Lung (tissue), 11 donors: ENCODE measurements at regions not wholly inside any gene's neighbourhood (a gene's known extent, or its start where the extent isn't known, plus 50 kb on each side); places are given as distances from the start of the nearest gene placed in this dataset.
A peak's percentile ranks its signal among the peaks of the same experiment; 100 is the strongest.
"Not testable (repeated sequence)": the region's sequence is repeated elsewhere in the genome, so short reads cannot be mapped to it uniquely, and the experiment has no call there.

Experiments used
- ATAC-seq: fragments of 200-7000 bp; cut with Tn5 transposase; one replicate; pipeline ENCODE4 v1.9.1; 2020; ENCODE audit warnings: moderate number of reproducible peaks; ENCODE audit not compliant: insufficient read depth, low FRiP score
- DNase-seq, 3 donors: peaks; one replicate each; pipeline ENCODE4 v3.0.0-alpha.2; 2013 to 2017
- H3K27ac ChIP-seq, 2 donors: one replicate each; pipeline ENCODE4 v1.5.1; 2013; ENCODE audit warnings: mild to moderate bottlenecking in 2 of 2, moderate library complexity in 2 of 2, control low read depth in 1 of 2, inconsistent platforms in 1 of 2, low read depth in 1 of 2, low read length in 1 of 2
- H3K27me3 ChIP-seq, 3 donors: one replicate each; pipeline ENCODE4 v1.5.1; 2013; ENCODE audit warnings: low read length in 2 of 3; ENCODE audit not compliant: control insufficient read depth in 3 of 3, insufficient read depth in 3 of 3
- H3K36me3 ChIP-seq, 4 donors: one replicate each; pipeline ENCODE4 v1.5.1; 2013; ENCODE audit warnings: low read length in 4 of 4, mild to moderate bottlenecking in 1 of 4, moderate library complexity in 1 of 4; ENCODE audit not compliant: control insufficient read depth in 4 of 4, insufficient read depth in 4 of 4
- H3K4me1 ChIP-seq, 5 donors: one replicate each; pipeline ENCODE4 v1.5.1; 2013; ENCODE audit warnings: low read length in 5 of 5, mild to moderate bottlenecking in 2 of 5, moderate library complexity in 1 of 5; ENCODE audit not compliant: control insufficient read depth in 5 of 5, insufficient read depth in 5 of 5
- H3K4me3 ChIP-seq: one replicate; pipeline ENCODE4 v1.5.1; 2013; ENCODE audit warnings: mild to moderate bottlenecking, control low read depth, moderate library complexity
- H3K9ac ChIP-seq, 2 donors: one replicate each; pipeline ENCODE4 v1.5.1; 2013; ENCODE audit warnings: low read length in 2 of 2, control low read depth in 1 of 2; ENCODE audit not compliant: insufficient read depth in 1 of 2
- H3K9me3 ChIP-seq, 4 donors: one replicate each; pipeline ENCODE4 v1.5.1; 2013; ENCODE audit warnings: low read length in 3 of 4, mild to moderate bottlenecking in 1 of 4, moderate library complexity in 1 of 4; ENCODE audit not compliant: control insufficient read depth in 4 of 4, insufficient read depth in 3 of 4
- WGBS, 2 donors: extraction: QIAGEN DNeasy Blood & Tissue Kit; methylation state at CpG; one replicate each; pipeline ENCODE4 v1.1.7; 2013; 5-methylcytosine and 5-hydroxymethylcytosine counted together
- TF ChIP-seq, protein P1 (sequence below): IDR thresholded peaks from 2 replicates; pipeline ENCODE4 v1.5.1; 2012; ENCODE audit warnings: mild to moderate bottlenecking; ENCODE audit errors: control extremely low read depth, extremely low read depth
- donor health status: control.
- donor health status: control.
- donor health status: Bipolar disorder and iron deficiency.
- donor health status: healthy.
- donor health status: DM: yes; HTN: yes; CAD: no.

- Histone ChIP-seq H3K9ac (no peak overlapping the region), H3K4me1 (peaks cover 0 to 3% (median 0%) of the 10 kb centered on the region in 5 donors), H3K9me3 (peaks cover 0 to 4% (median 0%) of the 10 kb centered on the region in 4 donors), H3K4me3 (no peak overlapping the region), H3K36me3 (no peaks in the 10 kb centered on the region), H3K27ac (no peak overlapping the region), H3K27me3 (no peaks in the 10 kb centered on the region)
- TF ChIP-seq, protein P1, sequence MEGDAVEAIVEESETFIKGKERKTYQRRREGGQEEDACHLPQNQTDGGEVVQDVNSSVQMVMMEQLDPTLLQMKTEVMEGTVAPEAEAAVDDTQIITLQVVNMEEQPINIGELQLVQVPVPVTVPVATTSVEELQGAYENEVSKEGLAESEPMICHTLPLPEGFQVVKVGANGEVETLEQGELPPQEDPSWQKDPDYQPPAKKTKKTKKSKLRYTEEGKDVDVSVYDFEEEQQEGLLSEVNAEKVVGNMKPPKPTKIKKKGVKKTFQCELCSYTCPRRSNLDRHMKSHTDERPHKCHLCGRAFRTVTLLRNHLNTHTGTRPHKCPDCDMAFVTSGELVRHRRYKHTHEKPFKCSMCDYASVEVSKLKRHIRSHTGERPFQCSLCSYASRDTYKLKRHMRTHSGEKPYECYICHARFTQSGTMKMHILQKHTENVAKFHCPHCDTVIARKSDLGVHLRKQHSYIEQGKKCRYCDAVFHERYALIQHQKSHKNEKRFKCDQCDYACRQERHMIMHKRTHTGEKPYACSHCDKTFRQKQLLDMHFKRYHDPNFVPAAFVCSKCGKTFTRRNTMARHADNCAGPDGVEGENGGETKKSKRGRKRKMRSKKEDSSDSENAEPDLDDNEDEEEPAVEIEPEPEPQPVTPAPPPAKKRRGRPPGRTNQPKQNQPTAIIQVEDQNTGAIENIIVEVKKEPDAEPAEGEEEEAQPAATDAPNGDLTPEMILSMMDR = no peak
- ATAC-seq = no peak
- peak; percentile 29 to 61 (median 42) for DNase-seq
- 77 to 88% methylated on average over 8 of the region's 8 CpGs for WGBS, 2 donors
Measured at GRCh38 chr20:48120120-48120519, 334.8 kb upstream of the SULF2 start.

- not testable (repeated sequence) for H3K36me3 ChIP-seq, H3K4me3 ChIP-seq, H3K9ac ChIP-seq, ATAC-seq, H3K4me1 ChIP-seq, H3K9me3 ChIP-seq, H3K27ac ChIP-seq, H3K27me3 ChIP-seq, DNase-seq
- 88 to 91% methylated on average over 5 of the region's 5 CpGs for WGBS, 2 donors
Measured at GRCh38 chr20:48119389-48119788, 334.1 kb upstream of the SULF2 start.

GRCh38 chr20:48115502-48115901 is 330.2 kb upstream of the SULF2 start:
- no peak for ATAC-seq
- H3K36me3 ChIP-seq = no peaks in the 10 kb centered on the region
- no peak overlapping the region for H3K4me3 ChIP-seq
- no peak overlapping the region for H3K9ac ChIP-seq
- peaks cover 0 to 1% (median 0%) of the 10 kb centered on the region in 5 donors for H3K4me1 ChIP-seq
- TF ChIP-seq, protein P1 = no peak
- H3K27me3 ChIP-seq = no peaks in the 10 kb centered on the region
- H3K27ac ChIP-seq = no peak overlapping the region
- peaks cover 0 to 3% (median 0%) of the 10 kb centered on the region in 4 donors for H3K9me3 ChIP-seq
- no peak for DNase-seq
- WGBS, 2 donors = 83 to 94% methylated on average over 4 of the region's 4 CpGs

DNA sequence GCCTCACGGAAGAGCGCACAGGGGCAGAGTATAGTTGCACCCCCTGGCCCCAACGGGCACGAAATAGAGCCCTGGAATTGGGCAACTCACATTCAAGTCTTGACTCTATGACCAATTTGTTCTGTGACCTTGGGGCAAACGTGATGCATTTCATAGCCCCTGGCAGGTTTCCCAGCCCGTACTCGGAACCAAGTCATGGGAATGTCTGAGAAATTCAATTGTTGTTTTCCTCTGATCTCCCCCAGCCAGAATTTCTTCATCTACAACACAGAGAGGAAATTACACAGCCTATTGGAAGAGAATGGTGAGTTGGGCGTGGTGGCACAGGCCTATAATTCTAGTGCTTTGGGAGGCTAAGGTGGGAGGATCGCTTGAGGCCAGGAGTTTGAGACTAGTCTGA is 322.3 kb upstream of the SULF2 start:
- DNase-seq = no peak
- Histone ChIP-seq H3K9ac (no peak overlapping the region), H3K4me3 (no peak overlapping the region), H3K27ac (no peak overlapping the region), H3K36me3 (no peaks in the 10 kb centered on the region), H3K9me3 (peaks cover 0 to 6% (median 2%) of the 10 kb centered on the region in 4 donors), H3K4me1 (no peaks in the 10 kb centered on the region), H3K27me3 (peaks cover 0 to 2% (median 0%) of the 10 kb centered on the region in 3 donors)
- ATAC-seq = no peak
- TF ChIP-seq, protein P1 = no peak
- 79 to 81% methylated on average over 9 of the region's 9 CpGs for WGBS, 2 donors
